Ovary (tissue), 7 donors: ENCODE measurements at regions not wholly inside any gene's neighbourhood (a gene's known extent, or its start where the extent isn't known, plus 50 kb on each side); places are given as distances from the start of the nearest gene placed in this dataset.
A peak's percentile ranks its signal among the peaks of the same experiment; 100 is the strongest.

Source experiments
- DNase-seq, 5 donors: peaks; one replicate each; pipeline ENCODE4 v3.0.0-alpha.2; 2019 to 2020
- H3K27ac ChIP-seq, 2 donors: fragments of 200-600 bp; one replicate each; pipeline versions ENCODE4 v1.5.1 to v1.8.0; 2019 to 2022
- H3K27me3 ChIP-seq: fragments of 200-600 bp; one replicate; pipeline ENCODE4 v1.8.0; 2022
- H3K36me3 ChIP-seq: fragments of 200-600 bp; sonication (generic); one replicate; pipeline ENCODE4 v1.5.1; 2019
- H3K4me1 ChIP-seq: one replicate; pipeline ENCODE4 v1.8.1; 2013; ENCODE audit warnings: mild to moderate bottlenecking, moderate library complexity; ENCODE audit not compliant: insufficient read depth
- H3K4me3 ChIP-seq: fragments of 200-600 bp; sonication (generic); one replicate; pipeline ENCODE4 v1.5.1; 2017
- H3K9me3 ChIP-seq, 2 donors: fragments of 200-600 bp in 1 of 2; sonication (generic) in 1 of 2; one replicate each; pipeline versions ENCODE4 v1.5.1 to v1.8.1; 2013 to 2019; ENCODE audit warnings: mild to moderate bottlenecking in 1 of 2, moderate library complexity in 1 of 2
- EP300 ChIP-seq: sonication (generic); formaldehyde crosslinking; IDR thresholded peaks from one replicate; pipeline ENCODE4 v1.6.1; 2017; ENCODE audit warnings: antibody characterized with exemption
- POLR2A ChIP-seq: fragments of 450-650 bp; IDR thresholded peaks from one replicate; pipeline ENCODE4 v1.6.1; 2017; ENCODE audit warnings: antibody characterized with exemption, mild to moderate bottlenecking, moderate library complexity
- WGBS, 3 donors: extraction: QIAGEN DNeasy Blood & Tissue Kit in 1 of 3; methylation state at CpG; one replicate each; pipeline versions ENCODE4 v1.1.5 to v1.1.7; 2013 to 2017; 5-methylcytosine and 5-hydroxymethylcytosine counted together
- intact Hi-C, 4 donors: fragments of 100-400 bp; cut with DNase I; formaldehyde crosslinking; loops; one replicate each; pipeline versions ENCODE4 v1.11.0 to v1.15.1; 2022 to 2023
- TF ChIP-seq, protein P1 (sequence below), 3 donors: fragments of 450-650 bp in 2 of 3; fragments of 200-600 bp in 1 of 3; IDR thresholded peaks; one replicate each; pipeline versions ENCODE4 v1.5.1 to v1.8.0; 2016 to 2022; ENCODE audit warnings: antibody characterized with exemption in 3 of 3, mild to moderate bottlenecking in 1 of 3
- donor health status: DM: no; HTN: no; CAD: no; lungs with moderate emphysema.
- donor health status: DM: no; HTN: no; CAD: no.
- donor health status: Bipolar disorder and iron deficiency.
- donor health status: DM: no; HTN: no; CAD: no.
- donor health status: DM: yes; HTN: yes; CAD: no.

- Histone ChIP-seq H3K27ac (no peak overlapping the region), H3K36me3 (no peaks in the 10 kb centered on the region), H3K27me3 (no peaks in the 10 kb centered on the region), H3K4me3 (no peak overlapping the region), H3K9me3 (no peaks in the 10 kb centered on the region), H3K4me1 (no peaks in the 10 kb centered on the region)
- intact Hi-C loops, result no loop called here
- 84 to 100% (median 91%) methylated on average over 1 of the region's 1 CpG for WGBS, 3 donors
- no peak for DNase-seq
- TF ChIP-seq EP300 (no peak), POLR2A (no peak)
- TF ChIP-seq, protein P1, sequence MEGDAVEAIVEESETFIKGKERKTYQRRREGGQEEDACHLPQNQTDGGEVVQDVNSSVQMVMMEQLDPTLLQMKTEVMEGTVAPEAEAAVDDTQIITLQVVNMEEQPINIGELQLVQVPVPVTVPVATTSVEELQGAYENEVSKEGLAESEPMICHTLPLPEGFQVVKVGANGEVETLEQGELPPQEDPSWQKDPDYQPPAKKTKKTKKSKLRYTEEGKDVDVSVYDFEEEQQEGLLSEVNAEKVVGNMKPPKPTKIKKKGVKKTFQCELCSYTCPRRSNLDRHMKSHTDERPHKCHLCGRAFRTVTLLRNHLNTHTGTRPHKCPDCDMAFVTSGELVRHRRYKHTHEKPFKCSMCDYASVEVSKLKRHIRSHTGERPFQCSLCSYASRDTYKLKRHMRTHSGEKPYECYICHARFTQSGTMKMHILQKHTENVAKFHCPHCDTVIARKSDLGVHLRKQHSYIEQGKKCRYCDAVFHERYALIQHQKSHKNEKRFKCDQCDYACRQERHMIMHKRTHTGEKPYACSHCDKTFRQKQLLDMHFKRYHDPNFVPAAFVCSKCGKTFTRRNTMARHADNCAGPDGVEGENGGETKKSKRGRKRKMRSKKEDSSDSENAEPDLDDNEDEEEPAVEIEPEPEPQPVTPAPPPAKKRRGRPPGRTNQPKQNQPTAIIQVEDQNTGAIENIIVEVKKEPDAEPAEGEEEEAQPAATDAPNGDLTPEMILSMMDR (IDR thresholded peaks at IDR 0.05), result no peak
Measured at GRCh38 chr2:217452928-217453327, 549.9 kb downstream of the TNS1 start.

DNA sequence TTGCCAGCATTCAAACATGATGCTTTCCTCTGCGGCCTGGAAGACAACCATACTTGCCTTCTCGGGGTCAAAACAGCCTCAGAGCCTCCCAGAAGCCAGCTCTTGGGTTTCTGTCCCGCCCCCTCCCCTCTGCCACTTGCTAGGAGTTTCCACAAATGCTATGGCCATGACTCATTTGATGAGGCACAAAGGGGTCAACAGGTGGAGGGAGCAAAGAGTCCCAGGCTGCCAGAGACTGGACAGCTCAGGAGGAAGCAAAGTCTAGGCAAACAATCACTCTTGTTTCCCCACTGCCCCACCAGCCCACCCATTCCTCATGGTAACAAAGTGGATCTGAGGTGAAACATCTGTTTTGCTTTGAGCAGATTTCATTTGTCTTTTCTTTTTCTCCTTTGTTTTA is 551.1 kb downstream of the TNS1 start:
- 57 to 72% (median 68%) methylated on average over 3 of the region's 3 CpGs for WGBS, 3 donors
- H3K27me3 ChIP-seq, result no peaks in the 10 kb centered on the region
- no peaks in the 10 kb centered on the region for H3K4me1 ChIP-seq
- peak in 2 of 5 donors; percentile 42 to 43 for DNase-seq
- no peaks in the 10 kb centered on the region for H3K36me3 ChIP-seq
- no peak overlapping the region for H3K27ac ChIP-seq
- H3K4me3 ChIP-seq, result no peak overlapping the region
- intact Hi-C loops, result no loop called here
- no peak for TF ChIP-seq POLR2A
- TF ChIP-seq EP300, result no peak
- TF ChIP-seq, protein P1 (IDR thresholded peaks at IDR 0.05), result no peak
- no peaks in the 10 kb centered on the region for H3K9me3 ChIP-seq

- TF ChIP-seq, protein P1 (IDR thresholded peaks at IDR 0.05), result no peak
- no peak for TF ChIP-seq POLR2A
- TF ChIP-seq EP300, result no peak
- H3K36me3 ChIP-seq, result no peaks in the 10 kb centered on the region
- WGBS, 3 donors, result 88 to 94% (median 93%) methylated on average over 8 of the region's 8 CpGs
- intact Hi-C loops, result no loop called here
- no peak for DNase-seq
- H3K9me3 ChIP-seq, result no peaks in the 10 kb centered on the region
- H3K4me3 ChIP-seq, result no peak overlapping the region
- H3K4me1 ChIP-seq, result no peaks in the 10 kb centered on the region
- H3K27me3 ChIP-seq, result no peaks in the 10 kb centered on the region
- H3K27ac ChIP-seq, result no peak overlapping the region
Measured at GRCh38 chr2:217449444-217449843, 553.4 kb downstream of the TNS1 start.

DNA sequence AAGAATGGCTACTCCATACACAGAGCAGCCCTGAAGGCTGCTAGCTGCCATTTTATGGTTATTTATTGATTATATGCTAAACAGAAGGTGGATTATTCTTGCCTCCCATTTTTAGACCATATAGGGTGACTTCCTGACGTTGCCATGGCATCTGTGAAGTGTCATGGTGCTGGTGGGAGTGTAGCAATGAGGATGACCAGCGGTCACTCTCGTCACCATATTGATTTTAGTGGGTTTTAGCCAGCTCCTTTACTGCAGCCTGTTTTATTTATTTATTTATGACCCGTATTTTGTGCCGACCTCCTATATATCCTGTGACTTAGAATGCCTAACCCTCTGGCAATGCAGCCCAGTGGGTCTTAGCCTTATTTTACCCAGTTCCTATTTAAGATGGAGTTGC is 553.9 kb downstream of the TNS1 start:
- Histone ChIP-seq H3K36me3 (no peaks in the 10 kb centered on the region), H3K4me1 (no peaks in the 10 kb centered on the region), H3K4me3 (no peak overlapping the region), H3K27ac (no peak overlapping the region), H3K9me3 (no peaks in the 10 kb centered on the region), H3K27me3 (no peaks in the 10 kb centered on the region)
- DNase-seq, result no peak
- intact Hi-C loops, result no loop called here
- 95 to 98% (median 95%) methylated on average over 5 of the region's 5 CpGs for WGBS, 3 donors
- no peak for TF ChIP-seq POLR2A
- no peak for TF ChIP-seq EP300

DNA sequence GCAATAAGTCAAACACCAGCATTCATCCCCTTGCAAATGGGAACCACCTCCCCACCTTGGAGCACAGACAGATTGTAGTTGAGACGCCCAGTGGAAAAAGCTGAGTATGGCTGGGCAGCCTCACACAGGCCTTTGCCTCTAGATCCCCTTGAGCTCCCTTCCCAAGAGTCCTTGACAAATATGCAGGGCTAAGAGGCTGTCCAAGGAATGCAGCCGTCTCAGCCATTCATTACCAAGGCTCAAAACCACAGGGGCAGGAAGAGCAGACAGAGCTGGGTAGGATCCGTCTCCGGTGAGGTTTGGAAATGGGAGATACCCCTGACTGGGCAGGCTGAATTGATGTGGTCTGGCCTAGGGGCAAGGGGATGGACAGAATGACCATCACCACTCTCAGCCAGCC is 557.1 kb downstream of the TNS1 start:
- Histone ChIP-seq H3K4me3 (no peak overlapping the region), H3K36me3 (no peaks in the 10 kb centered on the region), H3K27me3 (no peaks in the 10 kb centered on the region), H3K9me3 (no peaks in the 10 kb centered on the region), H3K27ac (peak overlapping the region in 1 of 2 donors; percentile 9), H3K4me1 (no peaks in the 10 kb centered on the region)
- intact Hi-C loops, result no loop called here
- WGBS, 3 donors, result 47 to 70% (median 64%) methylated on average over 4 of the region's 4 CpGs
- no peak for DNase-seq
- TF ChIP-seq, protein P1 (IDR thresholded peaks at IDR 0.05), result no peak
- no peak for TF ChIP-seq EP300
- no peak for TF ChIP-seq POLR2A
